NCI-H748 treated with DMSO at 0.1 percent for 48 hours (cell line): ENCODE measurements at regions not wholly inside any gene's neighbourhood (a gene's known extent, or its start where the extent isn't known, plus 50 kb on each side); places are given as distances from the start of the nearest gene placed in this dataset.
"Not testable (repeated sequence)": the region's sequence is repeated elsewhere in the genome, so short reads cannot be mapped to it uniquely, and the experiment has no call there.

Source experiments
- DNase-seq: peaks from one replicate; lab custom pipeline; 2025; lab: John Stamatoyannopoulos, UW

DNA sequence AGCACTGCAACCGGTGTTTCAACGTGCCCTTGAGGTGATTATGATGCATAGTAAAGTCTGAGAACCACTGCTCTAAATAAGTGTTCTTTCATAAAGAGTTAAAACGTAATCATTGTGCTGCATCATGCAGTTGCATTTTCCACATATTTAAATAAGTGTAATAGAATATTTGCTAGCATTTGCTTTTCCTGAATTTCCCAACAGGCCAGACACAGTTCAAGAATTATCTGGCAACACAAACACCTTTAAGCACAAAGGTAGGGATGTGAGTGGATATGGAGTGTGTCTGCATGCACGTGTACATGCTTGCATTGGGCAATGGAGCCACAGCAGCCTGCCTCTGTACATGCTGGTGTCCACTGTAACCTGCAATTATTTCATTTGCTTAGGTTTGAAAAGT, 193.6 kb upstream of the PIK3R1 start:
- no peak for DNase-seq

- DNase-seq: no peak
These were observed 194.3 kb upstream of the PIK3R1 start for GRCh38 chr5:68021227-68021626.

DNA sequence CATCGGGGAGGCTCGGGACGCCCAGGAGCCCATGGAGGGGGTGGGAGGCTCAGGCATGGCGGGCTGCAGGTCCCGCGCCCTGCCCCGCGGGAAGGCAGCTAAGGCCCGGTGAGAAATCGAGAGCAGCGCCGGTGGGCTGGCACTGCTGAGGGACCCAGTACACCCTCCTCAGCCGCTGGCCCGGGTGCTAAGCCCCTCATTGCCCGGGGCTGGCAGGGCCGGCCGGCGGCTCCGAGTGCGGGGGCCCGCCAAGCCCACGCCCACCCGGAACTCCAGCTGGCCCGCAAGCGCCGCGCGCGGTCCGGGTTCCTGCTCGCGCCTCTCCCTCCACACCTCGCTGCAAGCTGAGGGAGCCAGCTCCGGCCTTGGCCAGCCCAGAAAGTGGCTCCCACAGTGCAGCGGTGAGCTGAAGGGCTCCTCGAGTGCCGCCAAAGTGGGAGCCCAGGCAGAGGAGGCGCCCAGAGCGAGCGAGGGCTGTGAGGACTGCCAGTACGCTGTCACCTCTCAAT, 195.0 kb upstream of the PIK3R1 start:
- DNase-seq: not testable (repeated sequence)

- DNase-seq: no peak
These were observed 199.9 kb upstream of the PIK3R1 start for GRCh38 chr5:68015381-68016302.

DNA sequence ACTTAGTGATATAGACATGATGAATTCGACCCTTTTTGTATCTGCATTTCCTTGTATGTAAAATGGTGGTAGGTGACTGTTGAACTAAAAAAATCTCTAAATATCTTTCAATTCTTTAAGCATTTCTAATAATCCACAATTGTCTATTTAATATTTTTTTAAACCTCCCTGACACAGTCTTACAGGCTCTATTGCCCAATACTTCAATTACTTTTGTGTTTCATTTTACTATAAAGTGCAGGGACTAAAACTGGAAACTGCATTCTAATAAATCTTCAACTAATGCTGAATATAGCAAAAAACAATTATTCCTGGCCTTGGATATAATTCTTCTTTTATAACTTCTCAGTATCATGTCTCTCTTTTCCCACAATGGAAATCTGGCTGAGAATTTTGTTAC, 202.7 kb upstream of the PIK3R1 start:
- DNase-seq: no peak

DNA sequence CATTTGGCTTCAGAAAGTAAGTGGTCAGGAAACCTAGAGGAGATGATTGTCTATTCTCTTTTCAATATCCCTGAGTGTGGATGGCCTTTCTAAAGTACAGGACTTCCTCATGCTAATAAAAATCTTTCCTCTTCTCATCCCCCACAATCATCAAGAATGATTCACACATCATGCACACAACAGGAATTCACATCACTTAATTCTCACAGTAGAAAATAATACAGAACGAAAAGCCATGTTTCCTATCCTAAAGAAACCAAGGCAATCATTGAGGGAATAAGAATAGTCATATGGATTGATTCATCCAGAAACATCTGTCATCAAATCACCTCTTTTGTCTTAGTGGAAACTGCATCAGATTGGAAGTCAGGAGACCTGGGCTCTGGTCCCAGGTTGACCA, 203.1 kb upstream of the PIK3R1 start:
- DNase-seq: no peak

GRCh38 chr5:68011801-68012200, 203.8 kb upstream of the PIK3R1 start:
- DNase-seq: no peak

DNA sequence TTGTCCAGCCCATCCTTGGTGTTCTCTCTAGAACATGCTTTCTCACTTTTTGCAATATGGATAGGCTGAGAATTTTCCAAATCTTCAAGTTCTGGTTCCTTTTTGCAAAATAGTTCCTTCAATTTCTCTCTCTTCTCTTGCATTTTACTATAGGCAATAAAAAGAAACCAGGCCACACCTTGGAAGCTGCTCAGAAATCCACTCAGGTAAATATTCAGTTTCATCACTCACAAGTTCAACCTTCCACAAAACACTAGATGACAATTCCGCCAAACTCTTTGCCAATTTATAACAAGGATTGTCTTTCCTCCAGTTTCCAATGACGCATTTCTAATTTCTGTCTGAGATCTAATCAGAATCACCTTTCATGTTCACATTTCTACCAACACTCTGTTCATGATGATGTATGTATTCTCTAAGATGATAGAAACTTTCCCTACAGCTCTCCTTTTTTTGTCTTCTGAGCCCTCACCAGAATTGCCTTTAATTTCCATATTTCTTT, 204.2 kb upstream of the PIK3R1 start:
- DNase-seq: no peak

GRCh38 chr5:68010740-68011139, 204.8 kb upstream of the PIK3R1 start:
- no peak for DNase-seq

DNA sequence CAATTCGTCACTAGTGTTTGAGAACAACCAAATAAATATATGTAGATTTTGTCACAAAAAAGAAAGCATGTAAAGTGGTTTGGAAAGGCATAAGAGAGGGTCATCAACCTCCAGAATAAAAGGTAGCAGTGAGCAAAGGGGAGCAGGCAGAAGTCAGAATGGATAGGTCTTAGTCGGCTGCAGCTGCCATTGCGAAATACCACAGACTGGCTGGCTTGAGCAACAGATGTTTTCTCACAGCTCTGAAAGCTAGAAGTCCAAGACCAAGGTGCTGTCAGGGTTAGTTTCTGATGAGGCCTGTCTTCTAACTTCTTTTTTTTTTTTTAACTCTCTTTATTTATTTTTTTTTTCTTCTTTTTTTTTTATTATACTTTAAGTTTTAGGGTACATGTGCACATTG, 208.1 kb upstream of the PIK3R1 start:
- no peak for DNase-seq

- no peak for DNase-seq
These were observed 212.7 kb upstream of the PIK3R1 start for GRCh38 chr5:68002836-68003235.

DNA sequence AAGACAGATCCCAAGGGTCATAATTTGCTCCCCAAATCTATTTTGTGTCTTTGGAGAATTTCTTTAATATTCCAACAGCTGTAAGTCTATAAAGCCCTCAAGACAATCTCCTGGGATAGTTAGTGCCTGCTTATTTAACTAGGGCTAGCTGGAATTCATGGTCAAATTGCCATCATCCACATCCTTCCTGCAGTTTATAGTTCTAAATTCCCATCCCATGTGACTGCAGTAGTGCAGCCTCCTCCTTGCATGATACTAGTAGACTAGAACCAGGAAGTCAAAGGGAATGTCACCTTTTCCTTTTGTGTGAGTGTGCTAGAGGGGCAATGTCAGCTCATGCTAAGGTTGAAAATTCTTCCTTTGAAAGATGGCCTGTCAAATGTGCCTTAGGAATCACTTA, 214.8 kb upstream of the PIK3R1 start:
- no peak for DNase-seq

GRCh38 chr5:67999391-67999790, 216.2 kb upstream of the PIK3R1 start:
- DNase-seq: no peak

GRCh38 chr5:67998709-67999261, 216.8 kb upstream of the PIK3R1 start:
- DNase-seq: no peak

DNA sequence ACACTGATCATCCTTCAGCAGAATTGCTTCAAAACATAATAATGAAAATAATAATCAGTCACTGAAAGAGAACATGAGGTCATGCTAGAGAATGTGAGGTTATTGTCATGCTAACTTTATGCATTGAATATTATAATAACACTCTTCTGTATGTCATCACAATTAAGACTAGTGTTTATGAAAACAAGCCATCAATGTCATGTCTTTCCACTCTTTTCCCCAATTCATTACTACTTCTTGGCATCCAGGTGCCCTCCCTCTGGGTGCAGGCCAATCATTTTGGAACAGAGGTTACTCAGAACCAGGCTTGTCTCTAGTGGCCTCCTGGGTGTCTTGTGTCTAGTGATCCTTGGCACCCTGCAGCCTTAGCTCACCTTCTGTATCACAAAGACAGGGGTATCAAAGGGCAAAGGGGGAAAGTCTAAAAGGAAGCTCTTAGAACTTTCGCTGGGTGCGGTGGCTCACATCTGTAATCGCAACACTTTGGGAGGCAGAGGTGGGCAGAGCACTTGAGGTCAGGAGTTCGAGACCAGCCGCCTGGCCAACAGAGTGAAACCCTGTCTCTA, 217.6 kb upstream of the PIK3R1 start:
- no peak for DNase-seq

DNA sequence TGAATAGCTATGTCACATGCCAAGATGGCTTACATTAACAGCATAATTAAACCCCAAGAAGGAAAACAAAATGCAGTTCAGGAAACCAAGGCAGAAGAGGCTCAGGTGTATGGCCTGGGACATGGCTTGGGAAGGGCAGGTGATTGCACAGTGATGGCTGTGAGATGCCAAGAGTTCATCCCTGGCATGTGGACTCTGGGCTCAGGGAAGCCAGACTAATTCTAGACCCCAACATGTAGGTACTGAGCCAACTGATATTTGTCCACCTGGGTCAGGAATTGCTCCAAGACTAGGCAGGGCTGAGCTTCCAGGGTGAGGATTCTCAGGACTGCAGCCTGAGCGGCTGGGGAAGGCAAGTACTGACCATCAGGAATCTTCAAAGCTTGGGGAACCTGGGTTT, 218.4 kb upstream of the PIK3R1 start:
- no peak for DNase-seq

DNA sequence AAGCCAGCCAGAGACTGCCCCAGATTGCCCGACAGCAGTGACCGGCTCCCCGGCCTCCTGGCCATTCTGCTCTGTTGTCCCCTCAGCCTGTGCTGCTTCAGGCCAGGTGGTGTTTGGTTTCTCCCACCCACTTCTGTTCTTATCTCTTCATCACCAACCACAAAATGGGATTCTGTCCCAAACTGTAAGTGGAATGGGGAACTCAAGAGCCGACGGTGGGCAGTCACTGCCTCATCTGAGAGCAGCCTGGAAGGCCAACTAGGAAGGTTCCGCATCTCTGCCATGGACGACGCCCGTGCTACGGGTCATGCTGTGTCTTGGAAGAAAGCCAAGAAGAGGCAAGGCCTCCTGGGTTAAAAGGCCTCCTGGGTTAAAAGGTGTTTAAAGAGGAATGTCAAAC, 219.0 kb upstream of the PIK3R1 start:
- DNase-seq: no peak

GRCh38 chr5:67992923-67993322, 222.6 kb upstream of the PIK3R1 start:
- no peak for DNase-seq

GRCh38 chr5:67989456-67989855, 226.1 kb upstream of the PIK3R1 start:
- no peak for DNase-seq

- no peak for DNase-seq
These were observed 228.8 kb upstream of the PIK3R1 start for GRCh38 chr5:67986761-67987160.

GRCh38 chr5:67985686-67986387, 229.7 kb upstream of the PIK3R1 start:
- no peak for DNase-seq

DNA sequence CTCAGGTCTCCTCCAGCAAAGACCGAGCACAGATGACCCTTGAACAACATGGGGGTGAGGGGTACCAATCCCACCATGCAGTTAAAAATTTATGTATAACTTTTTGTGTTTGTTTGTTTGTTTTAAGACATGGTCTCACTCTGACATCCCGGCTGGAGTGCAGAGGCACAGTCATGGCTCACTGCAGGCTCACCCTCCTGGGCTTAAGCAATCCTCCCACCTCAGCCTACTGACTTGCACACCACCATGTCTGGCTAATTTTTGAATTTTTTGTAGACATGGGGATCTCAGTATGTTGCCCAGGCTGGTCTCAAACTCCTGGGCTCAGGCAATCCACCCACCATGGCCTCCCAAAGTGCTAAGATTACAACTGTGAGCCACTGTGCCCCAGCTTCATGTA, 231.0 kb upstream of the PIK3R1 start:
- DNase-seq: no peak
